ENCODE measurements at regions not wholly inside any gene's neighbourhood (a gene's known extent, or its start where the extent isn't known, plus 50 kb on each side); places are given as distances from the start of the nearest gene placed in this dataset.

DNA sequence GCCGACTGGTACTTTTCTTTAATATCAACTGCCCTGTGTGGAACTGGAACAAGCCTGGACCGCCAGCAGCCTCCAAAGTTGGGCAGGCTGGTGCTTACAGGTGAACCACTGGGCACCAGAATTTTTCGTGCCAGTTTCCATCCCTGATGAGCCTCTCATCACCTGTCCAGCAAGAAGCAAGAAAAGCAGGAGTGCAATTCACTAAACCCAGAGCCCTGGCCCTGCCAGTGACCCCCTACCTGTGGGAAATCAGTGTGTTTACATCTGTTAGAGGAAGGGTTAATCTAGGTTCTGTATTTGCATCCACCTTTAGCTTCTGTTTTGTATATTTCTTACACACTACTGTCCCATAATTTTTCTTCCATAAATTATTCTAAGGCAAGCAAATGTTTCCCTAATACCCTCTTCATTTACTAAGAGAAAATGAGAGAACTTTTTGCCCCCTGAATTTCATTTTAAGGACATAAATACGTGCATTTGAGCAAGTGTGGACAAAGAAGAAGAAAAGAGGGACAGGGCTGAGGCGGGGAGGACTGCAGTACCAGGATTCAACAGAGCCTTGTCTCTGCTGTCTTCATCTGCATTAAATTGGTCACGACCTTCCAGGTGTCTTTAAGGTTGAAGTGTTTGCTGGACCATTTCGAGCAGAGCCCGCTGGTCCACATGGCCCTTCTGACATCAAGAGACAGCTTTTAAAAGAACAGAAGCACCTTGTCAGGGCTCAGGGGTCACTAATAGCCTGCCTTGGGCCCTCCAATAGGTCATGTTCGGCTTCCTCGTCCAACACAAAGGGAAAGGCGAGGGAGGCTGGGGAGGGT is 763.1 kb downstream of the BCL11A start:
- no peak for TF ChIP-seq GATA3 (IDR thresholded peaks at IDR 0.05; ENCODE audit: low read depth, low read length)
- no peak for TF ChIP-seq GATA2 (IDR thresholded peaks at IDR 0.05; ENCODE audit: low read depth, low read length)
